OCI-LY7 (cell line): ENCODE measurements at regions not wholly inside any gene's neighbourhood (a gene's known extent, or its start where the extent isn't known, plus 50 kb on each side); places are given as distances from the start of the nearest gene placed in this dataset.

ENCODE experiments used
- BruUV-seq: library from RNA; stranded (reverse); fragments of 400-500 nt; replicated peaks from 2 replicates; lab custom pipeline; 2021; lab: Mats Ljungman, UMichigan
- CTCF ChIA-PET: fragments of 300-600 bp; sonication (Branson Sonifier 250); formaldehyde crosslinking; loops from one replicate; lab custom pipeline; 2022; ENCODE audit warnings: antibody characterized with exemption; ENCODE audit not compliant: unreplicated experiment; lab: Charles Lee
- POLR2A ChIA-PET: fragments of 300-600 bp; sonication (Branson Sonifier 250); formaldehyde crosslinking; loops from one replicate; lab custom pipeline; 2022; ENCODE audit warnings: antibody characterized with exemption; lab: Charles Lee
- DNase-seq: peaks from one replicate; pipeline ENCODE4 v3.0.0-alpha.2; 2015; ENCODE audit warnings: low spot score
- H2AFZ ChIP-seq: fragments of 200-600 bp; sonication (generic), shearing (Covaris generic); 2 replicates; pipeline ENCODE4 v1.6.1; 2014; ENCODE audit warnings: mild to moderate bottlenecking, antibody characterized with exemption, low read length, moderate library complexity
- H3K27ac ChIP-seq: fragments of 200-600 bp; sonication (generic); 2 replicates; pipeline ENCODE4 v1.5.1; 2014; ENCODE audit warnings: mixed run types, low read depth, mild to moderate bottlenecking, moderate library complexity, low read length, inconsistent platforms; ENCODE audit not compliant: poor library complexity, severe bottlenecking
- H3K36me3 ChIP-seq: fragments of 200-600 bp; sonication (generic); 2 replicates; pipeline ENCODE4 v1.6.1; 2014; ENCODE audit warnings: mild to moderate bottlenecking, antibody characterized with exemption, low read length, moderate library complexity, mixed read lengths; ENCODE audit not compliant: insufficient read depth
- H3K4me1 ChIP-seq: fragments of 200-600 bp; sonication (generic); 2 replicates; pipeline ENCODE4 v1.5.1; 2014; ENCODE audit warnings: mild to moderate bottlenecking, low read length; ENCODE audit not compliant: insufficient read depth, poor library complexity, severe bottlenecking
- H3K4me2 ChIP-seq: fragments of 200-600 bp; sonication (generic); 2 replicates; pipeline ENCODE4 v1.6.1; 2014; ENCODE audit warnings: mild to moderate bottlenecking, low read length
- H3K4me3 ChIP-seq: fragments of 200-600 bp; sonication (generic); 2 replicates; pipeline ENCODE4 v1.5.1; 2014; ENCODE audit warnings: mild to moderate bottlenecking, low read depth, low read length; ENCODE audit not compliant: poor library complexity, severe bottlenecking
- H3K79me2 ChIP-seq: fragments of 200-600 bp; sonication (generic); 2 replicates; pipeline ENCODE4 v1.6.1; 2016; ENCODE audit warnings: low read depth, mild to moderate bottlenecking, low read length, moderate library complexity, mixed read lengths; ENCODE audit not compliant: insufficient read depth
- H3K9me2 ChIP-seq: fragments of 200-600 bp; sonication (generic); 2 replicates; pipeline ENCODE4 v1.6.1; 2016; ENCODE audit warnings: mild to moderate bottlenecking, low read length, mixed read lengths; ENCODE audit not compliant: insufficient read depth
- H3K9me3 ChIP-seq: fragments of 200-600 bp; sonication (generic); 2 replicates; pipeline ENCODE4 v1.6.1; 2014; ENCODE audit warnings: mild to moderate bottlenecking, mixed run types, low read length, mixed read lengths
- H4K20me1 ChIP-seq: fragments of 200-600 bp; sonication (generic); 2 replicates; pipeline ENCODE4 v1.6.1; 2014; ENCODE audit warnings: mild to moderate bottlenecking, antibody characterized with exemption, low read length, moderate library complexity, mixed read lengths; ENCODE audit not compliant: insufficient read depth
- EZH2phosphoT487 ChIP-seq: fragments of 200-600 bp; sonication (generic); IDR thresholded peaks from 2 replicates; pipeline ENCODE4 v1.6.1; 2018; ENCODE audit warnings: low read depth, borderline replicate concordance, mild to moderate bottlenecking, mixed run types, antibody characterized with exemption, low read length, moderate library complexity, mixed read lengths
- intact Hi-C: fragments of 100-400 bp; cut with micrococcal nuclease; formaldehyde crosslinking; loops from one replicate; pipeline ENCODE4 v1.10.0; 2022; ENCODE audit not compliant: unreplicated experiment
- TF ChIP-seq, protein P1 (sequence below): fragments of 200-600 bp; sonication (generic); conservative IDR thresholded peaks from 2 replicates; pipeline ENCODE4 v1.5.1; 2014; ENCODE audit warnings: mild to moderate bottlenecking, antibody characterized with exemption, low read length, moderate library complexity, mixed read lengths

DNA sequence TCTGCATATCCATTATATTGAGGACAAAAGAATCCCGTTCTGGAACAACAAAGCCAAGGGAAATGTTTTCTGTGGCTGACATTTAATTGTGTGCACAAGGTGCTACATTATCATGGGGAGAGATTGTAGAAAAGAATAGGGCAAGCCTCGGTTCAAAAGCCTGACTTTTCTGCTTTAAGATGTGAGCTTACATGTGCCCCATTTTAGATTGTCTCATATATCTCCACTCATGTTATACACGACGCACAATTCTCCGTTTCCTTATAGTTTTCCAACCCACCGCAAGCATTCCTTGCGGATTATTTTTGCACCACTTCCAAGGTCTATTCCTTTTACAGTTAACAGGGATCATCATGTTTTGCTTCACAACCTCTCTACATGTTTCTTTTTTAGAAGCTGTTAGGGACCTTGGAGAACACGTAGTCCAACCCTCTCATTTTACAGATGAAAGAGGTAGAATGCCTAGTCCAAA lies 99.6 kb upstream of the MAML3 start:
- intact Hi-C loops, result loop anchor here (1.0 to 10.0 kb wide), 4 partner anchors 204 to 597 kb away; no protein-coding TSS in a partner anchor
- CTCF ChIA-PET, result interaction anchor here (1.6 kb wide), 1 partner anchor 10 kb away, joined by 6 read pairs; no protein-coding TSS in a partner anchor
- no peak overlapping the region for H3K27ac ChIP-seq
- peak overlapping the region; percentile 53 for H3K4me3 ChIP-seq
- no peaks in the 10 kb centered on the region for H3K36me3 ChIP-seq
- H3K9me3 ChIP-seq, result no peaks in the 10 kb centered on the region
- peak overlapping the region; percentile 60 for H3K4me2 ChIP-seq
- no peaks in the 10 kb centered on the region for H3K9me2 ChIP-seq
- peak overlapping the region; percentile 7; the same call in 1 of the 2 replicates for H2AFZ ChIP-seq
- DNase-seq, result no peak
- no peaks in the 10 kb centered on the region for H4K20me1 ChIP-seq
- H3K4me1 ChIP-seq, result peaks cover 14% of the 10 kb centered on the region
- no TSS peak for BruUV-seq
- H3K79me2 ChIP-seq, result no peaks in the 10 kb centered on the region
- no peak for TF ChIP-seq EZH2phosphoT487
- POLR2A ChIA-PET, result interaction anchor here (0.6 to 1.0 kb wide), 2 partner anchors 10 to 11 kb away, joined by 4 to 5 read pairs; no protein-coding TSS in a partner anchor

DNA sequence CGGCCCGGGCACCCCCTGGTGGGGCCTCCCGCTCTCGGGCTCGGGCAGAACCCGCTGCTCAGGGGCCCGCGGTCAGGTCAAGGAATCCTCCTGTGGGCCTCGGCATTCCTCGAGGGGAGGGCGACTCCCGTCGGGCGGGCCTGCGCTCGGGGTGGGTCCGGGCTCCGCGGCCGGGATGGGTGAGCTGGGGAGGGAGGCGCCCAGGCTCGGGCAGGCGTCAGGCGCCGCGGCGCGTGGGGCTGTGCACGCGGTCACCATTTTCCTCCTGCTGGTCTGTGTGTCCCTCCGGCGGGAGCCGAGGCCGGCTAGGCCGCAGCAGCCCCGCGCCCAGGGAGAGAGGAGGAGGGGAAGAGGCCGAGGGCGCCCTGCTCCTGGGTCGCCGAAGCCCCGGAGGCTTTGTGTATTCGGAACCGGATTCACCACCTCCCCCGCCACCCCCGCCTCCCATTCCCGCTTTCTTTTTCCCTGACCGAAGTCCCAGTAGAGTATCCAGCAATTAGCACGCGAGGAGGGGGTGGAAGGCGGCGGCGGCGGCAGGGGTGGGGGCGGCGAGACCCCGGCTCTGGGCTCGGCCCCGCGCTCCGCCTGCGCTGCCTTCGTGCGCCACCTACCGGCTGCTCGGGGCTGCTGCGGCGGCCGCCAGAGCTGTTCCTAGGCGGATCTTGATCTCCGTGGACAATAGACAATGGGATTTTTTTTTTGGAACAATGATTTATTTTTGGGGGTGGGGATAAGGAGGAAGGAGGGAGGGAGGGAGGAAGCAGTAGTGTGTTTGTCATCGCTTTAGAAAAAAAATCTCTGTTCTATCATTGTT lies 99.0 kb upstream of the MAML3 start:
- POLR2A ChIA-PET, result interaction anchor here (1.0 to 1.3 kb wide), 2 partner anchors 9 to 10 kb away, joined by 4 to 5 read pairs; no protein-coding TSS in a partner anchor
- no TSS peak for BruUV-seq
- CTCF ChIA-PET, result interaction anchor here (1.6 kb wide), 1 partner anchor 10 kb away, joined by 6 read pairs; no protein-coding TSS in a partner anchor
- H3K79me2 ChIP-seq, result no peaks in the 10 kb centered on the region
- peak overlapping the region; percentile 60 for H3K4me2 ChIP-seq
- no peaks in the 10 kb centered on the region for H3K9me2 ChIP-seq
- H3K36me3 ChIP-seq, result no peaks in the 10 kb centered on the region
- H3K4me1 ChIP-seq, result peaks cover 14% of the 10 kb centered on the region
- intact Hi-C loops, result loop anchor here (1.0 to 10.0 kb wide), 4 partner anchors 204 to 596 kb away; no protein-coding TSS in a partner anchor
- H4K20me1 ChIP-seq, result no peaks in the 10 kb centered on the region
- TF ChIP-seq, protein P1, sequence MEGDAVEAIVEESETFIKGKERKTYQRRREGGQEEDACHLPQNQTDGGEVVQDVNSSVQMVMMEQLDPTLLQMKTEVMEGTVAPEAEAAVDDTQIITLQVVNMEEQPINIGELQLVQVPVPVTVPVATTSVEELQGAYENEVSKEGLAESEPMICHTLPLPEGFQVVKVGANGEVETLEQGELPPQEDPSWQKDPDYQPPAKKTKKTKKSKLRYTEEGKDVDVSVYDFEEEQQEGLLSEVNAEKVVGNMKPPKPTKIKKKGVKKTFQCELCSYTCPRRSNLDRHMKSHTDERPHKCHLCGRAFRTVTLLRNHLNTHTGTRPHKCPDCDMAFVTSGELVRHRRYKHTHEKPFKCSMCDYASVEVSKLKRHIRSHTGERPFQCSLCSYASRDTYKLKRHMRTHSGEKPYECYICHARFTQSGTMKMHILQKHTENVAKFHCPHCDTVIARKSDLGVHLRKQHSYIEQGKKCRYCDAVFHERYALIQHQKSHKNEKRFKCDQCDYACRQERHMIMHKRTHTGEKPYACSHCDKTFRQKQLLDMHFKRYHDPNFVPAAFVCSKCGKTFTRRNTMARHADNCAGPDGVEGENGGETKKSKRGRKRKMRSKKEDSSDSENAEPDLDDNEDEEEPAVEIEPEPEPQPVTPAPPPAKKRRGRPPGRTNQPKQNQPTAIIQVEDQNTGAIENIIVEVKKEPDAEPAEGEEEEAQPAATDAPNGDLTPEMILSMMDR, result peak; percentile 94
- no peak for TF ChIP-seq EZH2phosphoT487
- peak; percentile 52 for DNase-seq
- H3K9me3 ChIP-seq, result no peaks in the 10 kb centered on the region
- H3K27ac ChIP-seq, result no peak overlapping the region
- H2AFZ ChIP-seq, result peak overlapping the region; percentile 72; the same call in 1 of the 2 replicates
- H3K4me3 ChIP-seq, result peak overlapping the region; percentile 53

DNA sequence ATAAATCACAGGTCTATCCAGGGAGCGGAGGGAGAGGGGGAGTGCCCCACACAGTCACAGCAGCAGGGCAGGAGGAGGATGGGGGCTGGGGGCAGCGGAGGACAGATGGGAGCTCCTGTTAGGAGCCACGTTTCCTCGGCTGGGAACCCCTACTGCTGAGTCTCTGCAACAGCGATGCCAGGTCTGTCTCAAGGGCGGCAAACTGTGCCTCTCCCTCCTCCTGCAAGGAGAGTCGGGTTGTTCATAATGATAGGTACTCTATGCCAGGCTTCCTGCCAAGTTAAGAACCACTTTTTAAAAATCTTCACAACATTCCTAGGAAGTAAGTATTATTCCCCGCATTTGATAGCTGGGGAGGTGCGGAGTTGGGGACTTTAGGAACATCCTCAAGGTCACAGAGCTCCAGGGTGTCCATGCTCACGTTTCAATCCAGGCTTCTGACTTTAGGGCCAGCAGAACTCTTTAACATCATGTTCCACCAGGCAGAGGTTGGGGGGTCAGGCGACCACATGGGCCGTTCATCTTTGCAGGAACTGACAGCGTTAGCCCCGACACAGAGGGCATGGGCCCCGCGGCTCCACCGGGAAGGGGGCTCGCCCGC lies 98.3 kb upstream of the MAML3 start:
- peaks cover 14% of the 10 kb centered on the region for H3K4me1 ChIP-seq
- H4K20me1 ChIP-seq, result no peaks in the 10 kb centered on the region
- intact Hi-C loops, result loop anchor here (2.0 to 10.0 kb wide), 3 partner anchors 239 to 595 kb away; no protein-coding TSS in a partner anchor
- H3K4me3 ChIP-seq, result peak overlapping the region; percentile 53
- ChIA-PET CTCF (no interaction called here), POLR2A (interaction anchor here (0.5 to 1.3 kb wide), 2 partner anchors 9 to 102 kb away, joined by 5 to 8 read pairs; no protein-coding TSS in a partner anchor)
- peak; percentile 14 for DNase-seq
- H2AFZ ChIP-seq, result peak overlapping the region; percentile 72; the same call in 1 of the 2 replicates
- H3K9me2 ChIP-seq, result no peaks in the 10 kb centered on the region
- peak overlapping the region; percentile 60 for H3K4me2 ChIP-seq
- no peaks in the 10 kb centered on the region for H3K36me3 ChIP-seq
- H3K27ac ChIP-seq, result no peak overlapping the region
- TF ChIP-seq EZH2phosphoT487, result no peak
- TF ChIP-seq, protein P1, result no peak
- BruUV-seq, result no TSS peak
- no peaks in the 10 kb centered on the region for H3K9me3 ChIP-seq
- no peaks in the 10 kb centered on the region for H3K79me2 ChIP-seq
